Loucy (cell line): ENCODE measurements at regions not wholly inside any gene's neighbourhood (a gene's known extent, or its start where the extent isn't known, plus 50 kb on each side); places are given as distances from the start of the nearest gene placed in this dataset.

Source experiments
- H2AFZ ChIP-seq: fragments of 200-600 bp; sonication (generic); 2 replicates; pipeline ENCODE4 v1.6.0; 2016; ENCODE audit warnings: antibody characterized with exemption, mild to moderate bottlenecking, low read length, moderate library complexity
- H3F3A ChIP-seq: fragments of 200-600 bp; 2 replicates; pipeline ENCODE4 v1.6.0; 2016; ENCODE audit warnings: antibody characterized with exemption, low read depth, mild to moderate bottlenecking
- H3K27me3 ChIP-seq: fragments of 200-600 bp; sonication (generic); 2 replicates; pipeline ENCODE4 v1.6.1; 2014; ENCODE audit warnings: low read length, mild to moderate bottlenecking; ENCODE audit not compliant: insufficient read depth, poor library complexity, severe bottlenecking
- H3K36me3 ChIP-seq: fragments of 200-600 bp; sonication (generic); 2 replicates; pipeline ENCODE4 v1.6.1; 2016; ENCODE audit warnings: low read length; ENCODE audit not compliant: insufficient read depth
- H3K4me1 ChIP-seq: fragments of 200-600 bp; sonication (generic); 2 replicates; pipeline ENCODE4 v1.5.1; 2014; ENCODE audit warnings: low read length, mild to moderate bottlenecking; ENCODE audit not compliant: insufficient read depth, poor library complexity, severe bottlenecking
- H3K4me2 ChIP-seq: fragments of 200-600 bp; sonication (generic); 2 replicates; pipeline ENCODE4 v1.6.0; 2014; ENCODE audit warnings: antibody characterized with exemption, low read length, low read depth, mild to moderate bottlenecking; ENCODE audit not compliant: poor library complexity, severe bottlenecking
- H3K4me3 ChIP-seq: fragments of 200-600 bp; sonication (generic); 2 replicates; pipeline ENCODE4 v1.5.1; 2014; ENCODE audit warnings: low read length, mild to moderate bottlenecking, mixed read lengths; ENCODE audit not compliant: poor library complexity, severe bottlenecking
- H3K79me2 ChIP-seq: fragments of 200-600 bp; sonication (generic); 2 replicates; pipeline ENCODE4 v1.6.1; 2014; ENCODE audit warnings: low read length; ENCODE audit not compliant: insufficient read depth
- H3K9ac ChIP-seq: fragments of 200-600 bp; sonication (generic); 2 replicates; pipeline ENCODE4 v1.6.0; 2014; ENCODE audit warnings: mild to moderate bottlenecking, low read depth, low read length, moderate library complexity; ENCODE audit not compliant: poor library complexity, severe bottlenecking
- H3K9me2 ChIP-seq: fragments of 200-600 bp; sonication (generic); replicated peaks from 2 replicates; pipeline ENCODE4 v1.6.1; 2016; ENCODE audit warnings: low read depth, low read length, mixed read lengths
- H3K9me3 ChIP-seq: fragments of 200-600 bp; sonication (generic); 2 replicates; pipeline ENCODE4 v1.6.1; 2014; ENCODE audit warnings: mild to moderate bottlenecking, antibody characterized with exemption, low read length, low read depth; ENCODE audit not compliant: insufficient read depth
- H4K20me1 ChIP-seq: fragments of 200-600 bp; sonication (generic); 2 replicates; pipeline ENCODE4 v1.6.0; 2014; ENCODE audit warnings: antibody characterized with exemption, low read length, mild to moderate bottlenecking; ENCODE audit not compliant: insufficient read depth, poor library complexity, severe bottlenecking
- EZH2phosphoT487 ChIP-seq: fragments of 200-600 bp; IDR thresholded peaks from 2 replicates; pipeline ENCODE4 v1.6.1; 2018; ENCODE audit warnings: antibody characterized with exemption, mild to moderate bottlenecking, moderate library complexity, borderline replicate concordance
- TF ChIP-seq, protein P1 (sequence below): fragments of 200-600 bp; sonication (generic); conservative IDR thresholded peaks from 2 replicates; pipeline ENCODE4 v1.5.1; 2014; ENCODE audit warnings: mild to moderate bottlenecking, antibody characterized with exemption, low read length

DNA sequence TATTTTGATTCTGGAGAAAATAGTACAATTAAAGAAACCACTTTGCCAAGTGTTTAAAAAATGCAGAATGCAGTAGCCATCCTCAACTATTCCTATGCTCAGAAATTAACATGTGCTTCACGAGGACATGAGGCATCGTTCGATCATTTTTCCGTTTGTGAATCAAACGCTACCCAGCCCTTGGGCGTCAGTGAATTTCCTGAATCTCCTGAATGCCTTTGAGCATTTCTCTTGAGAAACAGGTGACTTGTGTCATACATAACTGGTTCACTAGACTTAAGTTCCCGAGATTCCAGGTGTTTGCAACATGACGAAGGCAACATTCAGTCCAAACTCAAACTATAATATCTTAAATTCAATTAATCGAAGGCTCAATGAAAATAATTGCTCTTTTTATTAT lies 110.0 kb upstream of the ALKAL2 start:
- H2AFZ ChIP-seq: no peak overlapping the region
- TF ChIP-seq, protein P1, sequence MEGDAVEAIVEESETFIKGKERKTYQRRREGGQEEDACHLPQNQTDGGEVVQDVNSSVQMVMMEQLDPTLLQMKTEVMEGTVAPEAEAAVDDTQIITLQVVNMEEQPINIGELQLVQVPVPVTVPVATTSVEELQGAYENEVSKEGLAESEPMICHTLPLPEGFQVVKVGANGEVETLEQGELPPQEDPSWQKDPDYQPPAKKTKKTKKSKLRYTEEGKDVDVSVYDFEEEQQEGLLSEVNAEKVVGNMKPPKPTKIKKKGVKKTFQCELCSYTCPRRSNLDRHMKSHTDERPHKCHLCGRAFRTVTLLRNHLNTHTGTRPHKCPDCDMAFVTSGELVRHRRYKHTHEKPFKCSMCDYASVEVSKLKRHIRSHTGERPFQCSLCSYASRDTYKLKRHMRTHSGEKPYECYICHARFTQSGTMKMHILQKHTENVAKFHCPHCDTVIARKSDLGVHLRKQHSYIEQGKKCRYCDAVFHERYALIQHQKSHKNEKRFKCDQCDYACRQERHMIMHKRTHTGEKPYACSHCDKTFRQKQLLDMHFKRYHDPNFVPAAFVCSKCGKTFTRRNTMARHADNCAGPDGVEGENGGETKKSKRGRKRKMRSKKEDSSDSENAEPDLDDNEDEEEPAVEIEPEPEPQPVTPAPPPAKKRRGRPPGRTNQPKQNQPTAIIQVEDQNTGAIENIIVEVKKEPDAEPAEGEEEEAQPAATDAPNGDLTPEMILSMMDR: no peak
- no peak for TF ChIP-seq EZH2phosphoT487
- H3K4me1 ChIP-seq: peaks cover 12% of the 10 kb centered on the region
- peaks cover 5% of the 10 kb centered on the region; the same call in 1 of the 2 replicates for H3F3A ChIP-seq
- no peaks in the 10 kb centered on the region for H3K27me3 ChIP-seq
- no peaks in the 10 kb centered on the region for H4K20me1 ChIP-seq
- H3K79me2 ChIP-seq: no peaks in the 10 kb centered on the region
- no peak overlapping the region for H3K4me2 ChIP-seq
- no peaks in the 10 kb centered on the region for H3K9me3 ChIP-seq
- no peaks in the 10 kb centered on the region for H3K9me2 ChIP-seq
- H3K4me3 ChIP-seq: no peak overlapping the region
- no peak overlapping the region for H3K9ac ChIP-seq
- no peaks in the 10 kb centered on the region for H3K36me3 ChIP-seq

- H3K4me1 ChIP-seq: peaks cover 12% of the 10 kb centered on the region
- H3K27me3 ChIP-seq: no peaks in the 10 kb centered on the region
- no peaks in the 10 kb centered on the region for H4K20me1 ChIP-seq
- H3F3A ChIP-seq: peaks cover 5% of the 10 kb centered on the region; the same call in 1 of the 2 replicates
- no peak overlapping the region for H3K4me3 ChIP-seq
- no peak overlapping the region for H2AFZ ChIP-seq
- H3K9me3 ChIP-seq: no peaks in the 10 kb centered on the region
- no peak overlapping the region for H3K4me2 ChIP-seq
- TF ChIP-seq, protein P1: no peak
- no peak for TF ChIP-seq EZH2phosphoT487
- no peaks in the 10 kb centered on the region for H3K9me2 ChIP-seq
- H3K79me2 ChIP-seq: no peaks in the 10 kb centered on the region
- H3K9ac ChIP-seq: no peak overlapping the region
- H3K36me3 ChIP-seq: no peaks in the 10 kb centered on the region
These were observed 109.6 kb upstream of the ALKAL2 start for GRCh38 chr2:397521-397920.

DNA sequence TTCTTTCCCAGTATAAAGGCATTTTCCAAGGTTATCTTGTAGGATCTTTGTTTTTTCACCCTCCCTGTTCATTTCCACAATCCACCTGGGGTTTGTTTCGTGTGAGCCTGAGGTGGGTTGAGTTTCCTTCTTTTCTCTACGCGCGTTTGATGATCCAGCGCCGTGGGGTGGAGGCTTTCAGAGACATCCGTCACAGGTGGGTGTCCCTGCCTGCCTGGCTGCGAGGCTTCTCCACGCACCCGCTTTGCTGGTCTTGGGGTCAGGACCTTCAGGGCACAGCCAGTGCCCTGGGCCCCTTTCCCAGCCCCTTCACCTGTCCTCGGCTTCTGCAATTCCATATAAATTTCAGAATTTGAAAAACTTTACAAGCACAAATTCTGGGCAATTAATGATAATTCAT lies 109.0 kb upstream of the ALKAL2 start:
- Histone ChIP-seq H3K36me3 (no peaks in the 10 kb centered on the region), H3K4me2 (no peak overlapping the region), H3K9me2 (no peaks in the 10 kb centered on the region), H3F3A (peaks cover 5% of the 10 kb centered on the region; the same call in 1 of the 2 replicates), H3K79me2 (no peaks in the 10 kb centered on the region), H3K9me3 (no peaks in the 10 kb centered on the region), H3K4me1 (peaks cover 15% of the 10 kb centered on the region), H2AFZ (no peak overlapping the region), H3K9ac (no peak overlapping the region), H4K20me1 (no peaks in the 10 kb centered on the region), H3K27me3 (no peaks in the 10 kb centered on the region), H3K4me3 (no peak overlapping the region)
- TF ChIP-seq EZH2phosphoT487: no peak
- TF ChIP-seq, protein P1: no peak
